Aorta (tissue), 5 donors: ENCODE measurements at regions not wholly inside any gene's neighbourhood (a gene's known extent, or its start where the extent isn't known, plus 50 kb on each side); places are given as distances from the start of the nearest gene placed in this dataset.

ENCODE experiments used
- ATAC-seq: fragments of 200-7000 bp; cut with Tn5 transposase; one replicate; pipeline ENCODE4 v1.9.1; 2022; ENCODE audit warnings: moderate library complexity; ENCODE audit not compliant: low FRiP score
- DNase-seq, 2 donors: peaks; one replicate each; pipeline ENCODE4 v3.0.0-alpha.2; 2020
- H3K27ac ChIP-seq, 2 donors: one replicate each; pipeline ENCODE4 v1.5.1; 2013; ENCODE audit warnings: low read length in 2 of 2, mild to moderate bottlenecking in 2 of 2, moderate library complexity in 2 of 2, control low read depth in 1 of 2, inconsistent platforms in 1 of 2, low read depth in 1 of 2
- H3K27me3 ChIP-seq, 2 donors: one replicate each; pipeline ENCODE4 v1.6.1; 2013; ENCODE audit warnings: control low read depth in 1 of 2, low read length in 1 of 2, mild to moderate bottlenecking in 1 of 2, moderate library complexity in 1 of 2; ENCODE audit not compliant: insufficient read depth in 2 of 2, control insufficient read depth in 1 of 2
- H3K36me3 ChIP-seq, 2 donors: one replicate each; pipeline ENCODE4 v1.6.1; 2013; ENCODE audit warnings: control low read depth in 1 of 2, low read length in 1 of 2, mild to moderate bottlenecking in 1 of 2; ENCODE audit not compliant: insufficient read depth in 2 of 2, control insufficient read depth in 1 of 2
- H3K4me1 ChIP-seq, 2 donors: one replicate each; pipeline ENCODE4 v1.6.1; 2013; ENCODE audit warnings: low read length in 2 of 2, control low read depth in 1 of 2, mild to moderate bottlenecking in 1 of 2, moderate library complexity in 1 of 2; ENCODE audit not compliant: insufficient read depth in 2 of 2, control insufficient read depth in 1 of 2
- H3K4me3 ChIP-seq, 2 donors: one replicate each; pipeline ENCODE4 v1.5.1; 2013; ENCODE audit warnings: low read length in 2 of 2, control low read depth in 1 of 2, mild to moderate bottlenecking in 1 of 2
- H3K9me3 ChIP-seq: one replicate; pipeline ENCODE4 v1.6.1; 2013; ENCODE audit warnings: mild to moderate bottlenecking, low read length; ENCODE audit not compliant: control insufficient read depth
- WGBS, 2 donors: extraction: QIAGEN DNeasy Blood & Tissue Kit; methylation state at CpG; one replicate each; pipeline ENCODE4 v1.1.7; 2013; 5-methylcytosine and 5-hydroxymethylcytosine counted together
- intact Hi-C, 2 donors: fragments of 100-400 bp; cut with DNase I; formaldehyde crosslinking; loops; one replicate each; pipeline versions ENCODE4 v1.14.2 to v1.15.0; 2022
- donor health status: healthy with polysubstance abuse.
- donor health status: Bipolar disorder and iron deficiency.
- donor health status: DM: no; HTN: no; CAD: no.
- donor health status: DM: no; HTN: no; CAD: no.
- donor health status: DM: yes; HTN: yes; CAD: no.

GRCh38 chr2:52193804-52194203 lies 1161.9 kb upstream of the NRXN1 start:
- Histone ChIP-seq H3K4me1 (no peaks in the 10 kb centered on the region), H3K9me3 (no peaks in the 10 kb centered on the region), H3K36me3 (no peaks in the 10 kb centered on the region), H3K4me3 (no peak overlapping the region), H3K27me3 (no peaks in the 10 kb centered on the region), H3K27ac (no peak overlapping the region)
- ATAC-seq (no peak), DNase-seq (no peak)
- intact Hi-C loops, result no loop called here
- 85 to 88% methylated on average over 2 of the region's 2 CpGs for WGBS, 2 donors

- no peak for DNase-seq
- ATAC-seq, result no peak
- Histone ChIP-seq H3K4me3 (no peak overlapping the region), H3K27me3 (no peaks in the 10 kb centered on the region), H3K4me1 (no peaks in the 10 kb centered on the region), H3K9me3 (no peaks in the 10 kb centered on the region), H3K27ac (no peak overlapping the region), H3K36me3 (no peaks in the 10 kb centered on the region)
- 63 to 68% methylated on average over 4 of the region's 4 CpGs for WGBS, 2 donors
- intact Hi-C loops, result no loop called here
Measured at GRCh38 chr2:52192656-52193055, 1160.7 kb upstream of the NRXN1 start.

- DNase-seq, result no peak
- H3K36me3 ChIP-seq, result no peaks in the 10 kb centered on the region
- H3K27ac ChIP-seq, result no peak overlapping the region
- no peak overlapping the region for H3K4me3 ChIP-seq
- no peaks in the 10 kb centered on the region for H3K9me3 ChIP-seq
- H3K4me1 ChIP-seq, result no peaks in the 10 kb centered on the region
- 86 to 92% methylated on average over 2 of the region's 2 CpGs for WGBS, 2 donors
- no peak for ATAC-seq
- intact Hi-C loops, result no loop called here
- H3K27me3 ChIP-seq, result no peaks in the 10 kb centered on the region
Measured at GRCh38 chr2:52181080-52181479, 1149.1 kb upstream of the NRXN1 start.

DNA sequence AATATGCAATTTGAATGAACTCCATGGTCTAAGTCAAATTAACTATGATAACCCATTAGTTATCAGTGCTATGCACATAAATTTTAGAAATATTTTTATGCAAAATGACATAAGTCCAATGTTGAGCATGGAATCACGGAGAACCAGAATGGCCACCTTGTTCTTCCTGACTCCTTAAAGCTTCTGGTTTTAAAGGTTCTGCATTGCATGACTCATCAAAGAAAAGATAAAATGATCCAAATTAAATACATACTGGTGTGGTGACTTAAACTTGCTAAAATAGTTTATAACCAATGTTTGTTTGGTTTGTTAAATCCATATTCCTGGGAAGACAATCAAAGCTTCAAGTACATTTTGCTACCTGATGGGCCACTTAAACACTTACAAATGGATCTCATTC lies 1146.9 kb upstream of the NRXN1 start:
- WGBS, 2 donors, result 71 to 81% methylated on average over 1 of the region's 1 CpG
- Histone ChIP-seq H3K27ac (no peak overlapping the region), H3K27me3 (no peaks in the 10 kb centered on the region), H3K9me3 (no peaks in the 10 kb centered on the region), H3K4me1 (no peaks in the 10 kb centered on the region), H3K4me3 (no peak overlapping the region), H3K36me3 (no peaks in the 10 kb centered on the region)
- no peak for DNase-seq
- intact Hi-C loops, result no loop called here
- no peak for ATAC-seq

- no peaks in the 10 kb centered on the region for H3K9me3 ChIP-seq
- no peak overlapping the region for H3K4me3 ChIP-seq
- H3K27me3 ChIP-seq, result no peaks in the 10 kb centered on the region
- H3K36me3 ChIP-seq, result no peaks in the 10 kb centered on the region
- no peak overlapping the region for H3K27ac ChIP-seq
- no peaks in the 10 kb centered on the region for H3K4me1 ChIP-seq
- no peak for ATAC-seq
- no peak for DNase-seq
- intact Hi-C loops, result no loop called here
Measured at GRCh38 chr2:52145005-52145404, 1113.1 kb upstream of the NRXN1 start.

DNA sequence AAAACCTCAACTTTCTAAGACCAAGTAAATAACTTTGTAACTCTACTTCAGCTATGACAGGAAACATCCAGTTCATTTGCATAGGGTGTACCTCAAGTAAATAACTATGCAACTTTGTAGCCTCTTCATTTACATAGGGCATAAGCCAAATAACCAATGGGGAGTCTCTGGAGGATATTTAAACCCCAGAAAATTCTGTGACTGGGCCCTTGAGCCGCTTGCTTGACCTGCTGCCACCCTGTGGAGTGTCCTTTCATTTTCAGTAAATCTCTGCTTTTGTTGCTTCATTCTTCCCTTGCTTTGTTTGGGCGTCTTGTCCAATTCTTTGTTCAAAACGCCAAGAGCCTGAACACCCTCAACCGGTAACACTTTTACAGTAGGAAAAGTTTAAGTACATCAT lies 1112.7 kb upstream of the NRXN1 start:
- ATAC-seq (no peak), DNase-seq (no peak)
- Histone ChIP-seq H3K36me3 (no peaks in the 10 kb centered on the region), H3K27ac (no peak overlapping the region), H3K4me1 (no peaks in the 10 kb centered on the region), H3K9me3 (no peaks in the 10 kb centered on the region), H3K4me3 (no peak overlapping the region), H3K27me3 (no peaks in the 10 kb centered on the region)
- 66 to 74% methylated on average over 4 of the region's 4 CpGs for WGBS, 2 donors
- intact Hi-C loops, result no loop called here

GRCh38 chr2:52141076-52141475 lies 1109.1 kb upstream of the NRXN1 start:
- 19 to 21% methylated on average over 1 of the region's 1 CpG for WGBS, 2 donors
- H3K36me3 ChIP-seq, result no peaks in the 10 kb centered on the region
- H3K4me1 ChIP-seq, result no peaks in the 10 kb centered on the region
- no peaks in the 10 kb centered on the region for H3K27me3 ChIP-seq
- ATAC-seq (no peak), DNase-seq (no peak)
- no peak overlapping the region for H3K4me3 ChIP-seq
- H3K27ac ChIP-seq, result no peak overlapping the region
- no peaks in the 10 kb centered on the region for H3K9me3 ChIP-seq
- intact Hi-C loops, result no loop called here

GRCh38 chr2:52139241-52139640 lies 1107.3 kb upstream of the NRXN1 start:
- no peak for ATAC-seq
- no peaks in the 10 kb centered on the region for H3K4me1 ChIP-seq

DNA sequence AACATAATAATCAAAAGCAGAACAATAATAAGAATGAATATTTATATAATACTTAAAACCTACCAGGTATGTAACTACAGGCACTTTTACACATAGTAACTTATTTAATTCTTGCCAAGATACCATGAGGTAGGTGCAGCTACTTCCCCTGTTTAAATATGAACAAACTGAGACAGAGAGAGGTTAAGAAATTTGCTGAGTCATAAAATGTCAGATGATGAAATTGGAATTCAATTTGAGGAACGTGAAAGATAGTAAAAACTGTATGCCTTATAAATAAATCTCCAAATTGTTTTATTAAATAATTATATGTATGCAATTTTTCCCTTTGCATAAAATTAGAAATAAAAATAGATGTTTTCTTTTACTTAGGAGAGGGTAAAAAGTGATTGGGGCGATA lies 1103.3 kb upstream of the NRXN1 start:
- no peaks in the 10 kb centered on the region for H3K9me3 ChIP-seq
- H3K27me3 ChIP-seq, result no peaks in the 10 kb centered on the region
- H3K36me3 ChIP-seq, result no peaks in the 10 kb centered on the region
- 79 to 83% methylated on average over 2 of the region's 2 CpGs for WGBS, 2 donors
- H3K4me1 ChIP-seq, result no peaks in the 10 kb centered on the region
- H3K4me3 ChIP-seq, result no peak overlapping the region
- intact Hi-C loops, result no loop called here
- H3K27ac ChIP-seq, result no peak overlapping the region
- DNase-seq, result no peak
- ATAC-seq, result no peak

More at GRCh38 chr2:52139241-52139640, 1107.3 kb upstream of the NRXN1 start:
- no peaks in the 10 kb centered on the region for H3K27me3 ChIP-seq
- intact Hi-C loops, result no loop called here
- no peak overlapping the region for H3K27ac ChIP-seq
- DNase-seq, result no peak
- H3K9me3 ChIP-seq, result no peaks in the 10 kb centered on the region
- no peak overlapping the region for H3K4me3 ChIP-seq
- no peaks in the 10 kb centered on the region for H3K36me3 ChIP-seq
